NCI-H146 treated with DMSO at 0.1 percent for 48 hours (cell line): ENCODE measurements at regions not wholly inside any gene's neighbourhood (a gene's known extent, or its start where the extent isn't known, plus 50 kb on each side); places are given as distances from the start of the nearest gene placed in this dataset.

ENCODE experiments used
- DNase-seq: peaks from one replicate; lab custom pipeline; 2025; ENCODE audit not compliant: unreplicated experiment; lab: John Stamatoyannopoulos, UW

GRCh38 chr3:170734043-170734734 is 135.8 kb downstream of the RPL22L1 start:
- DNase-seq, result no peak

- no peak for DNase-seq
Measured at GRCh38 chr3:170732660-170733245, 137.2 kb downstream of the RPL22L1 start.

GRCh38 chr3:170731281-170731680 is 138.7 kb downstream of the RPL22L1 start:
- DNase-seq, result no peak

- no peak for DNase-seq
Measured at GRCh38 chr3:170730071-170730812, 139.8 kb downstream of the RPL22L1 start.

- no peak for DNase-seq
Measured at GRCh38 chr3:170728181-170728580, 141.8 kb downstream of the RPL22L1 start.

- DNase-seq, result no peak
Measured at GRCh38 chr3:170727754-170728153, 141.9 kb upstream of the SLC7A14 start.

- no peak for DNase-seq
Measured at GRCh38 chr3:170726976-170727661, 141.2 kb upstream of the SLC7A14 start.

- DNase-seq, result no peak
Measured at GRCh38 chr3:170725285-170725731, 139.4 kb upstream of the SLC7A14 start.

- no peak for DNase-seq
Measured at GRCh38 chr3:170724599-170725280, 138.9 kb upstream of the SLC7A14 start.

GRCh38 chr3:170723241-170723640 is 137.4 kb upstream of the SLC7A14 start:
- no peak for DNase-seq

- DNase-seq, result no peak
Measured at GRCh38 chr3:170721563-170721962, 135.7 kb upstream of the SLC7A14 start.

GRCh38 chr3:170719300-170719699 is 133.4 kb upstream of the SLC7A14 start:
- DNase-seq, result no peak

GRCh38 chr3:170718848-170719247 is 133.0 kb upstream of the SLC7A14 start:
- DNase-seq, result no peak

GRCh38 chr3:170717410-170718402 is 131.8 kb upstream of the SLC7A14 start:
- no peak for DNase-seq

- no peak for DNase-seq
Measured at GRCh38 chr3:170716172-170716805, 130.4 kb upstream of the SLC7A14 start.

GRCh38 chr3:170714562-170715535 is 129.0 kb upstream of the SLC7A14 start:
- no peak for DNase-seq

- DNase-seq, result no peak
Measured at GRCh38 chr3:170714122-170714521, 128.2 kb upstream of the SLC7A14 start.

- DNase-seq, result no peak
Measured at GRCh38 chr3:170713653-170714052, 127.8 kb upstream of the SLC7A14 start.
